Transverse colon (tissue), 4 donors: ENCODE measurements at regions not wholly inside any gene's neighbourhood (a gene's known extent, or its start where the extent isn't known, plus 50 kb on each side); places are given as distances from the start of the nearest gene placed in this dataset.

Experiments
- DNase-seq: peaks from one replicate; pipeline ENCODE4 v3.0.0-alpha.2; 2019
- H3K27ac ChIP-seq, 4 donors: fragments of 200-600 bp; sonication (generic); 2 replicates each; pipeline ENCODE4 v1.5.1; 2016 to 2018; ENCODE audit warnings: inconsistent platforms in 4 of 4
- H3K27me3 ChIP-seq: fragments of 200-600 bp; sonication (generic); 2 replicates; pipeline ENCODE4 v1.5.1; 2017; ENCODE audit warnings: inconsistent platforms
- H3K36me3 ChIP-seq, 4 donors: fragments of 200-600 bp; sonication (generic); 2 replicates each; pipeline ENCODE4 v1.5.1; 2017 to 2019; ENCODE audit warnings: inconsistent platforms in 4 of 4
- H3K4me1 ChIP-seq, 4 donors: fragments of 200-600 bp; sonication (generic); 2 replicates each; pipeline ENCODE4 v1.5.1; 2017 to 2020; ENCODE audit warnings: inconsistent platforms in 4 of 4
- H3K4me3 ChIP-seq, 4 donors: fragments of 200-600 bp; sonication (generic); 1 replicate in 1 of 4; 2 replicates in 3 of 4; pipeline versions ENCODE4 v1.5.1 to v1.6.1; 2017 to 2019; ENCODE audit warnings: inconsistent platforms in 4 of 4
- H3K9me3 ChIP-seq, 2 donors: fragments of 200-600 bp; sonication (generic); 2 replicates each; pipeline ENCODE4 v1.5.1; 2017 to 2019; ENCODE audit warnings: inconsistent platforms in 2 of 2
- CTCF ChIP-seq, 5 experiments: fragments of 200-600 bp in 3 of 5; fragments of 450-650 bp in 2 of 5; sonication (generic) in 3 of 5; IDR thresholded peaks; 1 replicate in 2 of 5; 2 replicates in 3 of 5; pipeline ENCODE4 v1.5.1; 2016 to 2017; ENCODE audit warnings: antibody characterized with exemption in 5 of 5, inconsistent platforms in 3 of 5, mild to moderate bottlenecking in 2 of 5, moderate library complexity in 1 of 5
- EP300 ChIP-seq: sonication (generic); formaldehyde crosslinking; IDR thresholded peaks from one replicate; pipeline ENCODE4 v1.6.1; 2017; ENCODE audit warnings: antibody characterized with exemption, low read depth
- POLR2A ChIP-seq: fragments of 450-650 bp; IDR thresholded peaks from one replicate; pipeline ENCODE4 v1.6.1; 2016; ENCODE audit warnings: antibody characterized with exemption, mild to moderate bottlenecking, moderate library complexity
- POLR2AphosphoS5 ChIP-seq, 3 donors: sonication (generic); formaldehyde crosslinking; IDR thresholded peaks; one replicate each; pipeline ENCODE4 v1.6.1; 2016; ENCODE audit warnings: antibody characterized with exemption in 3 of 3
- WGBS, 2 donors: methylation state at CpG; one replicate each; pipeline ENCODE4 v1.1.5; 2018; ENCODE audit warnings: low coverage in 1 of 2; 5-methylcytosine and 5-hydroxymethylcytosine counted together
- in situ Hi-C, 4 donors: fragments of 200-750 bp; cut with MboI; loops; one replicate each; pipeline versions ENCODE4 v1.15.0 to v1.15.1; 2017; ENCODE audit warnings: low sequenced_read_pairs in 3 of 4, low pct_ligation_motif_present in 1 of 4, low pct_unique_long_range_greater_than_20kb in 1 of 4
- intact Hi-C: fragments of 100-400 bp; cut with DNase I; formaldehyde crosslinking; loops from one replicate; pipeline ENCODE4 v1.15.1; 2023; ENCODE audit warnings: low total_unique reads

DNA sequence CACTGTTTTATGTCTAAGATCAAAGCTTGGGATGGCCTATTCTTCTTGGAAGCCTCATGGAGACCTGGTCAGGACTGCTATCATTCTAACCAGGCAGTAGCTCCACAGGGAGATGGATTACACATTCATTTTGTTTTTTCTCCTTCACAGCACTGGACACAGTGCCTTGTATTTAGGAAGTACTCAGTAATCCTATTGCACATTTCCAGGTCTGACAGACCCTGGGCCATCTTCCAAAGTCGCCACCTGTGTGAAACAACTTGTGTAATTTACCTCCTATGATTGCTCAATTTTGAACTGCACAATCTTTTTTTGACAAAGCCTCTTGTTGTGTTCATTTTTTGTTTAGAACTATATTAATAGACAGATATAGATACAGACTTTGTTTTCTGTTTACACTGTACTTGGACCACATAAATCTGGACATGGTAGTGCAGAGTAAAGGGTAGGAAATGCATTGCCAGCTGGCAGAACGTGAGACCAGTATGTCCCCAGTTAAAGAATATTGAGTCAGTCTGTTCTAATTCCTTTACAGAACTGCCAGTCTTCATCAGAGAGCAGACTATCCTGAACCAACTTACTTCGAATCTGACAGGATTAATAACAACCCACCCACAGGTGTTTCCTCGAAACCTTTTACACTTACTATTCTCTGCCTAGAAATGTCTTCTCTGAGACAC is 277.8 kb upstream of the CYRIA start:
- in situ Hi-C loops: no loop called here
- DNase-seq: no peak
- TF ChIP-seq EP300: no peak
- Histone ChIP-seq H3K36me3 (no peaks in the 10 kb centered on the region), H3K27me3 (no peaks in the 10 kb centered on the region), H3K4me1 (no peaks in the 10 kb centered on the region), H3K9me3 (no peaks in the 10 kb centered on the region), H3K4me3 (no peak overlapping the region), H3K27ac (no peak overlapping the region)
- 68 to 70% methylated on average over 4 of the region's 4 CpGs for WGBS, 2 donors
- intact Hi-C loops: no loop called here

GRCh38 chr2:16940214-16940613 is 274.6 kb upstream of the CYRIA start:
- no peaks in the 10 kb centered on the region for H3K36me3 ChIP-seq
- 64 to 86% methylated on average over 1 of the region's 1 CpG for whole genome bisulfite sequencing, 2 donors
- H3K4me3 ChIP-seq: no peak overlapping the region
- no peaks in the 10 kb centered on the region for H3K4me1 ChIP-seq
- no peaks in the 10 kb centered on the region for H3K27me3 ChIP-seq
- no peak overlapping the region for H3K27ac ChIP-seq
- no peak for TF ChIP-seq CTCF (IDR thresholded peaks at IDR 0.05)
- no peak for TF ChIP-seq POLR2AphosphoS5 (IDR thresholded peaks at IDR 0.05)
- no peak for TF ChIP-seq POLR2A
- no peak for TF ChIP-seq EP300
- intact Hi-C loops (no loop called here), in situ Hi-C loops (no loop called here)
- DNase-seq: no peak
- H3K9me3 ChIP-seq: no peaks in the 10 kb centered on the region

GRCh38 chr2:16939771-16940170 is 274.1 kb upstream of the CYRIA start:
- H3K36me3 ChIP-seq: no peaks in the 10 kb centered on the region
- TF ChIP-seq POLR2A (no peak), POLR2AphosphoS5 (IDR thresholded peaks at IDR 0.05) (no peak), CTCF (IDR thresholded peaks at IDR 0.05) (no peak), EP300 (no peak)
- in situ Hi-C loops: no loop called here
- no peak overlapping the region for H3K4me3 ChIP-seq
- intact Hi-C loops: no loop called here
- no peaks in the 10 kb centered on the region for H3K9me3 ChIP-seq
- DNase-seq: no peak
- WGBS, 2 donors: 67 to 80% methylated on average over 1 of the region's 1 CpG
- no peak overlapping the region for H3K27ac ChIP-seq
- H3K4me1 ChIP-seq: no peaks in the 10 kb centered on the region
- no peaks in the 10 kb centered on the region for H3K27me3 ChIP-seq

GRCh38 chr2:16933355-16933754 is 267.7 kb upstream of the CYRIA start:
- H3K27me3 ChIP-seq: no peaks in the 10 kb centered on the region
- intact Hi-C loops (no loop called here), in situ Hi-C loops (no loop called here)
- H3K9me3 ChIP-seq: no peaks in the 10 kb centered on the region
- no peaks in the 10 kb centered on the region for H3K36me3 ChIP-seq
- TF ChIP-seq EP300 (no peak), POLR2AphosphoS5 (IDR thresholded peaks at IDR 0.05) (no peak), POLR2A (no peak), CTCF (IDR thresholded peaks at IDR 0.05) (no peak)
- H3K27ac ChIP-seq: no peak overlapping the region
- no peaks in the 10 kb centered on the region for H3K4me1 ChIP-seq
- WGBS, 2 donors: 50 to 62% methylated on average over 4 of the region's 4 CpGs
- no peak for DNase-seq
- H3K4me3 ChIP-seq: no peak overlapping the region

DNA sequence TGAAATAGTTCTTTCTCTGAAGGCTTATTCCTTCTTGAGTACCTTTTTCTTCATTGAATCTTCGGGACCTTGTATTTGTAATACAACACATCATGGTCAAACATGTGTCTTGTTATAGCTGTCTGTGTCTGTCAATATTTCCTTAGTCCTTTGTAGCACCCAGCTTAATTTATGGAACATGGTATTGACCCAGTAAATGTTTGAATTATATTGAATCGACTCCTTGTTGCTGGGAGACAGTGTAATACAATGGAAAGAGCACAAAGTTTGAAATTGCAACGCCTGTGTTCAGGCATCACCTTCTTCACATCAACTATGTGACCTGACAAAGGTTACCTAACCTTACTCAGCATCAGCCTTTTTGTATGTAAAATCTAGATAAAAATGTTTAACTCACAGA is 267.2 kb upstream of the CYRIA start:
- H3K27me3 ChIP-seq: no peaks in the 10 kb centered on the region
- no peaks in the 10 kb centered on the region for H3K9me3 ChIP-seq
- H3K36me3 ChIP-seq: no peaks in the 10 kb centered on the region
- intact Hi-C loops: no loop called here
- 30 to 51% methylated on average over 3 of the region's 3 CpGs for WGBS, 2 donors
- in situ Hi-C loops: no loop called here
- H3K4me3 ChIP-seq: no peak overlapping the region
- no peak for DNase-seq
- no peak for TF ChIP-seq POLR2AphosphoS5 (IDR thresholded peaks at IDR 0.05)
- no peak for TF ChIP-seq POLR2A
- TF ChIP-seq EP300: no peak
- no peak for TF ChIP-seq CTCF (IDR thresholded peaks at IDR 0.05)
- H3K4me1 ChIP-seq: no peaks in the 10 kb centered on the region
- no peak overlapping the region for H3K27ac ChIP-seq
